ENCODE measurements at regions not wholly inside any gene's neighbourhood (a gene's known extent, or its start where the extent isn't known, plus 50 kb on each side); places are given as distances from the start of the nearest gene placed in this dataset.
"Not testable (repeated sequence)": the region's sequence is repeated elsewhere in the genome, so short reads cannot be mapped to it uniquely, and the experiment has no call there.

DNA sequence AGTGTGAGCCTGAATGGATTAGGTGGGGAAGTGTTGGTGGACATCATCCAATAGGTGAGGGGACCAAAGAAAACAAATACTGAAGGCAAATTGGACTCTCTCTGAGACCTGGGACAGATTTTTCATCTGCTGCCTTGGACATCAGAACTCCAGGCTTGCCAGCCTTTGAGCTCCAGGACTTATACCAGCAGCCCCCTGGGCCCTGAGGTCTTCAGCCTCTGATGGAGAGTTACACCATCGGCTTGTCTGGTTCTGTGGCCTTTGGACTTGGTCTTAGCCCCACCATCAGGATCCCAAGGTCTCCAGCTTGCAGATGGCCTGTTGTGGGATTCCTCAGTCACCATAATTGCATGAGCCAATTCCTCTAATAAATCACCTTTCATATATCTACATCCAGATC is 80.8 kb upstream of the SLC8A3 start:
- FAIRE-seq = no peak
- DNase-seq (ENCODE audit: insufficient read length, low spot score) = no peak
- no peak for TF ChIP-seq CTCF (IDR thresholded peaks at IDR 0.05; ENCODE audit: insufficient read depth, missing control alignments)

DNA sequence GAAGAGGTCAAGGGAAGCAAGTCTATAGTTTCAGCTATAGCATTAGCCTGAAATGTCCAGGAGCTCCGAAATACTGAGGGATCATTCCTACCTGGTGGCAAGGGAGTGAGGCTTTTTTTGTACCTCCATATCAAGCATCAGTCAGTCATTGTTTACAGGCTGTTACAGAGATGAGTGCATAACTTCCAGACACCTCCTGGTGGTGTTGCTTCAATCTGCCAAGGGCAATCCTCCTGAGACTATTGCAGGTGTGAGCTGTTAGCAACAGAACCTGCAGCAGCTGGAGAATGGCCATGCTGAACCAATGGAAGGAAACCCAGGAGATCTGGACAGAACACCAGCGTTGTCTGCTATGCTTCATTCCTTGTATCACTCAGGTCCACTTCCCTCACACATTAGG is 80.0 kb upstream of the SLC8A3 start:
- FAIRE-seq = no peak
- no peak for DNase-seq (ENCODE audit: insufficient read length, low spot score)
- no peak for TF ChIP-seq CTCF (IDR thresholded peaks at IDR 0.05; ENCODE audit: insufficient read depth, missing control alignments)

GRCh38 chr14:70266157-70266556 is 77.4 kb upstream of the SLC8A3 start:
- DNase-seq (ENCODE audit: insufficient read length, low spot score) = no peak
- FAIRE-seq = no peak
- TF ChIP-seq CTCF (IDR thresholded peaks at IDR 0.05; ENCODE audit: insufficient read depth, missing control alignments) = no peak

DNA sequence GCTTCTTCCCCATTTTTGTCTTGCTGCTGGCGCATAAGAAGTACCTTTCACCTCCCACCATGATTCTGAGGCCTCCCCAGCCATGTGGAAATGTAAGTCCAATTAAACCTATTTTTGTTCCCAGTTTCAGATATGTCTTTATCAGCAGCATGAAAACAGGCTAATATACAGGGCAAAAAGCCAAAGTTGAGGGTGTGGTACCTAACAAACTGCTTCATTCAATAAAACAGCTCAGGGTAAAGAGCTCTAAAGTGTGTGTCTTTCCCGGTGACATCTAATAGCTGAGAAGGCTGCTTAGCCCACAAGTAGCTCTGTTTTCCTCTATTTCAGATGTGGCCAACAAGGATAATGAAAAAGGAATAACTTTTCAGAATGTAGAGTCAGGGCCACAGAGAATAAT is 76.7 kb upstream of the SLC8A3 start:
- TF ChIP-seq CTCF (IDR thresholded peaks at IDR 0.05; ENCODE audit: insufficient read depth, missing control alignments) = no peak
- DNase-seq (ENCODE audit: insufficient read length, low spot score) (no peak), FAIRE-seq (no peak)

- no peak for TF ChIP-seq CTCF (IDR thresholded peaks at IDR 0.05; ENCODE audit: insufficient read depth, missing control alignments)
- no peak for FAIRE-seq
Observed at GRCh38 chr14:70259420-70259819, 70.7 kb upstream of the SLC8A3 start.

GRCh38 chr14:70257526-70257925 is 68.8 kb upstream of the SLC8A3 start:
- FAIRE-seq (no peak), DNase-seq (ENCODE audit: insufficient read length, low spot score) (no peak)
- TF ChIP-seq CTCF (IDR thresholded peaks at IDR 0.05; ENCODE audit: insufficient read depth, missing control alignments) = peak; percentile 27

More at GRCh38 chr14:70259420-70259819, 70.7 kb upstream of the SLC8A3 start:
- DNase-seq (ENCODE audit: insufficient read length, low spot score) = no peak

DNA sequence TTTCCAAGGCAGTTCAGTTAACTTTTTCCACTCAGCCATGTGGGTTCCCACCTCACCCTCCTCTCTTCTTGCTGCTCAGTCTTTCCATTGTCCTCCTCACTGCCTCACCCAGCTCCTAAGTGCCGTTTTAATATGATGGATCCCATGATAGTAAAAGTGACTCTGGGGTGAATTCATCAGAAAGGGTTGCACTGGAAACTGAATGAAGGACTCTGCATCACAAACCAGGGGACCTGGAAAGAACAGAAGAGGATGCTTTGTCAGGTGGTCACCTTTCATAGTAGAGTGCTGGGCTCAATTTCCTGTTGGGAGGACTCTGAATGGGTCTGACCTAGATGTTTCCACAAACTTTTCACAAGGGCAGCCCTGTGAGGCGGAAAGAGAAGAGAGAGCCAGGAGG is 67.8 kb upstream of the SLC8A3 start:
- no peak for FAIRE-seq
- DNase-seq (ENCODE audit: insufficient read length, low spot score) = no peak
- no peak for TF ChIP-seq CTCF (IDR thresholded peaks at IDR 0.05; ENCODE audit: insufficient read depth, missing control alignments)

GRCh38 chr14:70255071-70256057 is 66.6 kb upstream of the SLC8A3 start:
- FAIRE-seq; DNase-seq (ENCODE audit: insufficient read length, low spot score): not testable (repeated sequence)
